ENCODE measurements at regions not wholly inside any gene's neighbourhood (a gene's known extent, or its start where the extent isn't known, plus 50 kb on each side); places are given as distances from the start of the nearest gene placed in this dataset.

DNA sequence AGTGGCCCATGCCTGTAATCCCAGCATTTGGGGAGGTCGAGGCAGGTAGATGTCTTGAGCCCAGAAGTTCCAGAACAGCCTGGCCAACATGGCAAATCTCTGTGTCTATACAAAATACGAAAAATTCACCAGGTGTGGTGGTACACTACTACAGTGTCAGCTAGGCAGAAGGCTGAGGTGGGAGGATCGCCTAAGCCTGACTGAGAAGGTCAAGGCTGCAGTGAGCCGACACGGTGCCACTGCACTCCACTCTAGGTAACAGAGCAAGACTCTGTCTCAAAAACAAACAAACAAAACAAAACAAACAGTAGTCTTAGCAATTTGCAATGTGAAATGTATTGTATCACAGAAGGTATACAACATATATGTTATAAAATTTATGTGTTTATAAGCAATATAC is 348.0 kb downstream of the SEMA3D start:
- no peak overlapping the region for H3K27ac ChIP-seq (ENCODE audit: low read depth, low read length)
- no peak overlapping the region for H3K9ac ChIP-seq (ENCODE audit: low read length)
- H3K4me1 ChIP-seq (ENCODE audit: control insufficient read depth, insufficient read depth, low read length) = no peaks in the 10 kb centered on the region
- no peaks in the 10 kb centered on the region for H3K27me3 ChIP-seq (ENCODE audit: control insufficient read depth, insufficient read depth, low read length)
- no peak overlapping the region for H3K4me3 ChIP-seq (ENCODE audit: low read length)
- no peaks in the 10 kb centered on the region for H3K36me3 ChIP-seq (ENCODE audit: control insufficient read depth, insufficient read depth, low read length)

DNA sequence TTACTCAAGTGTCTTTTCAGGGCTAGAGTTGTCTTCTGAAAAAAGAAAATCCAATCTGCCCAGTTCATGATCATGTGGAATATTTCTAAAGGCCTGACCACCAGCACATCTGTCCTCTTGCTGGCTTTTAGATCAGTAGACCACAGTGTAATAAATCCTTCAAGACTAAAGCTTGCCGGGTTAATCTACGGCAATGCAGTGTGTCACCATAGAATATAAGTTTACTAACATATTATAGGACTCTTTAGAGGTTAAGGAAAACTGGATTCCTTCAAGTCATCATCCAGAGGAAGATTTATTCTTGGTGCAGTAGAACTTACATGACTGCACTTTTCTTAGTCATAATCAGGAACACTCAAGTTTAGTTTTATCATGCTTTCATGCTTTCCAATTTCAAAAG is 349.5 kb downstream of the SEMA3D start:
- no peak overlapping the region for H3K27ac ChIP-seq (ENCODE audit: low read depth, low read length)
- H3K4me3 ChIP-seq (ENCODE audit: low read length) = no peak overlapping the region
- H3K36me3 ChIP-seq (ENCODE audit: control insufficient read depth, insufficient read depth, low read length) = no peaks in the 10 kb centered on the region
- no peaks in the 10 kb centered on the region for H3K27me3 ChIP-seq (ENCODE audit: control insufficient read depth, insufficient read depth, low read length)
- no peak overlapping the region for H3K9ac ChIP-seq (ENCODE audit: low read length)
- no peaks in the 10 kb centered on the region for H3K4me1 ChIP-seq (ENCODE audit: control insufficient read depth, insufficient read depth, low read length)

DNA sequence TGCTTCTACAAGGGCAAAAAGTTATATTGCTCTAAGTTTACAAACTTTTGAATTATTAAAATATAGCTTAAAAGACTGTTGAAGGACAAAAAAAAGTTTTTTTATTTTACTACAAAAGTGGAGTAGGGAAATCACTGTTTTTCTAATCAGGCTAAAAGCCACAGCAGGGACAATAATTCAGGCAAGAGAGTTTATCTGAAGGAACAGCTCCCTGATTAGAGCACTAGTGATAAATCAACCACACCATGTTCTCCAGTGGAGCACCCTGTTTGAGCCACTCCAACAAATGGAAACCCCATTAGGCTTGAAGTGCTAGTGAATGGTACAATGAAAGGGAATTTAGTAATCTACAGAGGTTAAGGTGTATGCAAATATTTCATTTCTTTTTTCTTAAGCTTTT is 357.1 kb downstream of the SEMA3D start:
- Histone ChIP-seq H3K4me3 (ENCODE audit: low read length) (no peak overlapping the region), H3K27me3 (ENCODE audit: control insufficient read depth, insufficient read depth, low read length) (no peaks in the 10 kb centered on the region), H3K4me1 (ENCODE audit: control insufficient read depth, insufficient read depth, low read length) (no peaks in the 10 kb centered on the region), H3K9ac (ENCODE audit: low read length) (no peak overlapping the region), H3K27ac (ENCODE audit: low read depth, low read length) (no peak overlapping the region), H3K36me3 (ENCODE audit: control insufficient read depth, insufficient read depth, low read length) (no peaks in the 10 kb centered on the region)

DNA sequence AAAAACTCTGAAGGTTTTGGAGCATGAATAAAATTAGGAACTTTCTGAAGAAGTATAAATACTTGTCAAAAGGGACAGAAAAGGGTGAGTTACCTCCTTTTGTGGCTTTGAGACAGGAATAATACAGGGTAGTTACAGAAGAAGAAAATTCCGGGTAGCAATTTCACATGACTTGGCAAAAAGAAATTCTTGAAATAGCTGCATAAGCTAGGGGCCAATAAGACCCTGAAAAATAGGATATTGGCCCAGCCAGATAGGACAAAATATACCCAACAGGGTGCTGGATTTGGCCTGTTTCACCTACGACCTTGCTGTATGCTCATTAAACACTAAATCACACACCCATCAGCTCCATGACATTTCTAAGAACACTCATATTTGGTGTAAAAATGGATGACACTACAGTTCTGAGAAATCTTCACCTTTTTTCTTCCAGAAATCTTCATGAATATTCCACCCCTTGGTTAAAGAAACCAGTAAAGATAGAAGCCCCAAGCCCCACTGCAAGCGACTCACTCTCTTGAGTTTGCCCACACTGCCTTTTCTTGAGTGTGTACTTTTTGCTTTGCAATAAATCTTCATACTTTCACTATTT is 362.7 kb downstream of the SEMA3D start:
- H3K9ac ChIP-seq (ENCODE audit: low read length) = no peak overlapping the region
- no peaks in the 10 kb centered on the region for H3K36me3 ChIP-seq (ENCODE audit: control insufficient read depth, insufficient read depth, low read length)
- no peaks in the 10 kb centered on the region for H3K27me3 ChIP-seq (ENCODE audit: control insufficient read depth, insufficient read depth, low read length)
- H3K4me1 ChIP-seq (ENCODE audit: control insufficient read depth, insufficient read depth, low read length) = no peaks in the 10 kb centered on the region
- no peak overlapping the region for H3K4me3 ChIP-seq (ENCODE audit: low read length)
- H3K27ac ChIP-seq (ENCODE audit: low read depth, low read length) = no peak overlapping the region

DNA sequence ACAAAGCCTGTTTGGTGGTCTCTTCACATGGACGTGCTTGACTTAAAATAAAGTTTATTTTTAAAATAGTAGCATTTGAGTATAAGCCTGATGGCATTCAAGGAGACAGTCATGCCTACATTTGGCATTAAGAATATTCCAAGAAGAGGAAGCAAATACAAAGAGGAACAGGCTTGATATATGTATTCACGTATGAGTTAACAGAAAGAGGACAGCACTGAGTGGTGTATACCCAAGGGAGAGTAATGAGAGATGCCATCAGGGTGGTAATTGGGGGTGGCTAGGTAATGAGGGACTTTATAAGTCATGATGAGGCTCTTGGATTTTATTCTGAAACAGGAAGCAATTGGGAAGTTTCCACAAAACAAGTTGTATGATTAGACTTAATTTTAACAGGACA is 363.3 kb downstream of the SEMA3D start:
- Histone ChIP-seq H3K4me1 (ENCODE audit: control insufficient read depth, insufficient read depth, low read length) (no peaks in the 10 kb centered on the region), H3K36me3 (ENCODE audit: control insufficient read depth, insufficient read depth, low read length) (no peaks in the 10 kb centered on the region), H3K4me3 (ENCODE audit: low read length) (no peak overlapping the region), H3K27me3 (ENCODE audit: control insufficient read depth, insufficient read depth, low read length) (no peaks in the 10 kb centered on the region), H3K27ac (ENCODE audit: low read depth, low read length) (no peak overlapping the region), H3K9ac (ENCODE audit: low read length) (no peak overlapping the region)

DNA sequence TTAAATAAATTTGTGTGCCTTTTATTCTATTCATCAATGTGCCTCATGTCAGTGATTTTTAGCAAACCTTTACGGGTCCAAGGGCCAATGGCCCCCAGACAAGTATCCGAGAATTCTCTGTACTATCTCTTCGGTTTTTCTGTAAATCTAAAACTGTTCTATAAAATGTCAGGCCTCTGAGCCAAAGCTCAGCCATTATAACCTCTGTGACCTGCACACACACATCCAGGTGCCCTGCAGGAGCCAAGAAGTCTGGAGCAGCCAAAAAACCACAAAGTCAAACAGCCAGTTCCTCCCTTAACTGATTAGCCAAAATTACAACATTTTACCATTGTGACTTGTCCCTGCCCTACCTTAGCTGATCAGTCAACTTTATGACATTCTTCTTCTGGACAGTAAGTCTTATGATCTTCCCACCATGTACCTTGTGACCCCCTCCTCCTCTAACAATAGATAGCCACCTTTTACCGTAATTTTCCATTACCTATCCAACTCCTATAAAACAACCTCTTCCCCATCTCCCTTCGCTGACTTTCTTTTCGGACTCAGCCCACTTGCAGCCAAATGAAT is 363.8 kb downstream of the SEMA3D start:
- Histone ChIP-seq H3K9ac (ENCODE audit: low read length) (no peak overlapping the region), H3K27ac (ENCODE audit: low read depth, low read length) (no peak overlapping the region), H3K27me3 (ENCODE audit: control insufficient read depth, insufficient read depth, low read length) (no peaks in the 10 kb centered on the region), H3K36me3 (ENCODE audit: control insufficient read depth, insufficient read depth, low read length) (no peaks in the 10 kb centered on the region), H3K4me3 (ENCODE audit: low read length) (no peak overlapping the region), H3K4me1 (ENCODE audit: control insufficient read depth, insufficient read depth, low read length) (no peaks in the 10 kb centered on the region)

DNA sequence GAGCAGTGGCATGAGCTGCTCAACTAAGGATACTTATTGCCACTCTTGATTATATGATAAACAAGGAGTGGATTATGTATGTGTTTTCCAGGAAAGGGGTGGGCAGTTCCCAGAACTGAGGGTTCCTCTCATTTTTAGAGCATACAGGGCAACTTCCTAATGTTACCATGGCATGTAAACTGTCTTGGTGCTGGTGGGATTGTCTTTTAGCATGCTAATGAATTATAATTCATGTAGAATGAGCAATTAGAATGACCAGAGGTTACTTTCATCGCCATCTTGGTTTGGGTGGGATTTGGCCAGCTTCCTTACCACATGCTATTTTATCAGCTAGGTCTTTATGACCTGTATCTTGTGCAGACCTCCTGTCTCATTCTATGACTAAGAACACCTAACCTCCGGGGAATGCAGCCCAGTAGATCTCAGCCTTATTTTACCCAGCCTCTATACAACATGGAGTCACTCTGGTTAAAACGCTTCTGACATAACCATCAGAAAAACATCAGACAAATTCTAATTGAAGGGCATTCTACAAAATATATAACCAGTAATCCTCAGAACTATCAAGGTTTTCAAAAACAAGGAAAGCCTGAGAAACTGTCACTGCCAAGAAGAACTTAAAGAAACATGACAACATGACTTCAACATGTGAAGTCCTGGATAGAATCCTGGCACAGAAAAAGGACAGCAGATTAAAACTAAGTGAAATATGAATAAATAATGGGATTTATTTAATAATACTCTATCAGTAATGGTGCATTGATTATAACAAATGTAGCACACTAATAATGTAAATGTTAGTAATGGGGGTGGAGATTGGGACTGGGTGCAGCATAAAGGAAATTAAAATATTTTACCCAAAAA is 365.0 kb downstream of the SEMA3D start:
- Histone ChIP-seq H3K36me3 (ENCODE audit: control insufficient read depth, insufficient read depth, low read length) (no peaks in the 10 kb centered on the region), H3K9ac (ENCODE audit: low read length) (no peak overlapping the region), H3K27me3 (ENCODE audit: control insufficient read depth, insufficient read depth, low read length) (no peaks in the 10 kb centered on the region), H3K4me3 (ENCODE audit: low read length) (no peak overlapping the region), H3K27ac (ENCODE audit: low read depth, low read length) (no peak overlapping the region), H3K4me1 (ENCODE audit: control insufficient read depth, insufficient read depth, low read length) (no peaks in the 10 kb centered on the region)

DNA sequence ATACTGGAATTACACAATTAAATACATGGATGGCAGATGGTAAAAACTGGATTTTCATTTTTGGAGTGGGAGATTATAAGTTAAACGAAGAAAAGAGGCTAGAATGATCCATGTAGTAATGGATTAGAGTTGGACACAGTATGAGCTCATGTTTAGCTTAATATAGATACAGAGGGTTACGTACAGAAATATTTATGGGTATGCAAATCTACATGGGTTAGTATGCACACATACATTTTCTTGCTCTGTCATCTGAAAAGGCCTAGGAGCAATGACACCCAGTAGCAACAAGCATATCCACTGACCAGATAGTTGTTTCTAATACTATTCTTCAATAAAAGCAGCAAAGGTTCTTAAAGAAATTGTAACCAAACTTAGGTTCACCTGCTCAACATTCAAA is 366.4 kb downstream of the SEMA3D start:
- no peaks in the 10 kb centered on the region for H3K27me3 ChIP-seq (ENCODE audit: control insufficient read depth, insufficient read depth, low read length)
- H3K27ac ChIP-seq (ENCODE audit: low read depth, low read length) = no peak overlapping the region
- H3K4me3 ChIP-seq (ENCODE audit: low read length) = no peak overlapping the region
- H3K4me1 ChIP-seq (ENCODE audit: control insufficient read depth, insufficient read depth, low read length) = no peaks in the 10 kb centered on the region
- no peaks in the 10 kb centered on the region for H3K36me3 ChIP-seq (ENCODE audit: control insufficient read depth, insufficient read depth, low read length)
- no peak overlapping the region for H3K9ac ChIP-seq (ENCODE audit: low read length)

DNA sequence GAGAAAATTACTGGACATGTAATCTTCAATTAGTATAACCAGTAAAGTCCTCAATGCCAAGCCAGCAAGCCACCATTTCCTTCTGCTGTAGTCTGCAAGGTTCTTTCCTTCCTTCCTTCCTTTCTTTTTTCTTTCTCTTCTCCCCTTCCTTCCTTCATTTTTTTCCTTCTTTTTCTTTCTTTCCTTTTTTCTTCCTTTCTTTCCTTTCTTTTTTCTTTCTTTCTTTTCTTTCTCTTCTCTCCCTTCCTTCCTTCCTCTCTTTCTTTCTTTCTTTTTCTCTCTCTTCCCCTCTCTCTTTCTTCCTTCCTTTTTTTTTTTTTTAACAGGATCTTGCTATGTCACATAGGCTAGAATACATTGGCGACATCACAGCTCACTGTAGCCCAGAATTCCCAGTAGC is 369.8 kb downstream of the SEMA3D start:
- Histone ChIP-seq H3K9ac (ENCODE audit: low read length) (no peak overlapping the region), H3K4me3 (ENCODE audit: low read length) (no peak overlapping the region), H3K4me1 (ENCODE audit: control insufficient read depth, insufficient read depth, low read length) (no peaks in the 10 kb centered on the region), H3K27ac (ENCODE audit: low read depth, low read length) (no peak overlapping the region), H3K36me3 (ENCODE audit: control insufficient read depth, insufficient read depth, low read length) (no peaks in the 10 kb centered on the region), H3K27me3 (ENCODE audit: control insufficient read depth, insufficient read depth, low read length) (no peaks in the 10 kb centered on the region)

DNA sequence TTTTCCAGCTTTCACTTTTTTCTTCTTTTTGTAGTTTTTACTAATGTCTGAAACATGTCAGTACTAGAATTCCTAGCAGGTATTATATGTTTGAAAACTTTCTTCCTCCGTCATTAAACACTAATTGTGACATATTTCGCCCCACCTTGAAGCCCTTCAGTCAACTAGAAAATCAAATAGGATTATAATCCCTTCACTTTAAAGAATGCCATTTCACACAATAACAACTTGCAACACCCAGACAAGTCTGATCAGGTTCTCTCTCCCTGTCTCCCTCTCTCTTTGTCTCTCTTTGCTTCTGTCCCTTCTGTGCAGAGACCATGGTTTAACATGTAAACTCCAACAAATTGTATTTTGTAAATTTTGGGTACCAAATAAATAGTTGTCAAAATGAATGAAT is 373.5 kb downstream of the SEMA3D start:
- H3K27ac ChIP-seq (ENCODE audit: low read depth, low read length) = no peak overlapping the region

DNA sequence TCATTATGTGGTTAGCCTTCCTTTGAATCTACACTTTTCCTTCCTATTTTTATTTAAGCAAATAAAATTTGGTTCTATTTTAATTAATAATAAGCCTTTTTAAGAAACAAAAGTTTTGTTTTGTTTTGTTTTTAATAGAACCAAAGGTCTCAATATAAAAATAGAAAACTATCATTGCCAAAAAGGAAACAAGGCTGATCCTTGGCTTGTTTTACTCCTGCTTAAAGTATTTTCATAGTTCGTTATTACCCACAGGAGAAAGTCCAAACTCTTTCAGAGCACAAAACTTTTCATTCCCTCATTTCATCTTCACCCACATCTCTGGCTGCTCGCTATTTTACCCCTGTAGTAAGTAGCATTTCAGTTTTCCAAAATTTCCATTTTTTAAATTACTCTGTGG is 374.8 kb downstream of the SEMA3D start:
- Histone ChIP-seq H3K4me1 (ENCODE audit: control insufficient read depth, insufficient read depth, low read length) (no peaks in the 10 kb centered on the region), H3K36me3 (ENCODE audit: control insufficient read depth, insufficient read depth, low read length) (no peaks in the 10 kb centered on the region), H3K9ac (ENCODE audit: low read length) (no peak overlapping the region), H3K4me3 (ENCODE audit: low read length) (no peak overlapping the region), H3K27ac (ENCODE audit: low read depth, low read length) (no peak overlapping the region), H3K27me3 (ENCODE audit: control insufficient read depth, insufficient read depth, low read length) (no peaks in the 10 kb centered on the region)

More for the DNA sequence above, 373.5 kb downstream of the SEMA3D start:
- Histone ChIP-seq H3K9ac (ENCODE audit: low read length) (no peak overlapping the region), H3K36me3 (ENCODE audit: control insufficient read depth, insufficient read depth, low read length) (no peaks in the 10 kb centered on the region), H3K27me3 (ENCODE audit: control insufficient read depth, insufficient read depth, low read length) (no peaks in the 10 kb centered on the region), H3K4me1 (ENCODE audit: control insufficient read depth, insufficient read depth, low read length) (no peaks in the 10 kb centered on the region), H3K4me3 (ENCODE audit: low read length) (no peak overlapping the region)

DNA sequence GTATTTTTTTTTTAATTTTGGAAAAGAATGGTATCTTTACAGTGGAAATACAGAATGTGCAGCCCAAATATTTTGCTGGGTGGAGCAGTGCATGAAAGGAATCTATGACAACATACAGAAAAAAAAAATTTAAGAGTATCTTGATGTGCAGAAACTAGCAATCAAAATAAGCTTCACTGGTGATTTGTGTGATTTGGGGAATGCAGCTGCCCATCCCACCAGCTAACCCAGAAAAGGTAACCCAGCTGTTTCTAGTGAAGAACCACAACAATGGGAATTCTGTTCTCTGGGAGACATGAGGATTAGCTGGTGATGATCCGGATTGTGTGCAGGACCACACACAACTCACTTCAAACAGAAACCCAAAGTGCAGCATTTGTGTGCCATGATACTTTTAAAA is 375.5 kb downstream of the SEMA3D start:
- Histone ChIP-seq H3K36me3 (ENCODE audit: control insufficient read depth, insufficient read depth, low read length) (no peaks in the 10 kb centered on the region), H3K27ac (ENCODE audit: low read depth, low read length) (no peak overlapping the region), H3K27me3 (ENCODE audit: control insufficient read depth, insufficient read depth, low read length) (no peaks in the 10 kb centered on the region), H3K4me1 (ENCODE audit: control insufficient read depth, insufficient read depth, low read length) (no peaks in the 10 kb centered on the region), H3K4me3 (ENCODE audit: low read length) (no peak overlapping the region), H3K9ac (ENCODE audit: low read length) (no peak overlapping the region)

DNA sequence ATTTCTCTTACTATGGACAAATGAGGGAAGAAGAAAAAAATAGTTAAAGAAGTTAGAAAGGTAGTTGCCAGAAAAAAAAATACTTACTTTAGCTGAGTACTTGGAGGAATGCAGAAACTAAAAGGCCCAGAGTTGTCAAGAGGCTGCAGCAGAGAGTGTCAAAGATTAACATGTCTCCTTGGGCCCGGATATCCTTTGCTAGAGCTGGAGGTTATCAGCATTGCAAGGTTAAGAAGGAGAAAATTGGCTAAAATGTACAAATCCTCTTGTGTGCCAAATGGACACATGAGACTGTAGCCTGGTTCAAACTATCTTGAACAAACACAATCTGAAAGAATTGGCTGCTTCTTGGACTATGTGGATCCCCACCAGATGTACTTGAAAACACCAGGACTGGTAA is 377.0 kb downstream of the SEMA3D start:
- Histone ChIP-seq H3K4me3 (ENCODE audit: low read length) (no peak overlapping the region), H3K36me3 (ENCODE audit: control insufficient read depth, insufficient read depth, low read length) (no peaks in the 10 kb centered on the region), H3K27ac (ENCODE audit: low read depth, low read length) (no peak overlapping the region), H3K9ac (ENCODE audit: low read length) (no peak overlapping the region), H3K4me1 (ENCODE audit: control insufficient read depth, insufficient read depth, low read length) (no peaks in the 10 kb centered on the region), H3K27me3 (ENCODE audit: control insufficient read depth, insufficient read depth, low read length) (no peaks in the 10 kb centered on the region)

Data from rectal smooth muscle tissue (tissue), 1 donor.